GM18505 (cell line): ENCODE measurements at regions not wholly inside any gene's neighbourhood (a gene's known extent, or its start where the extent isn't known, plus 50 kb on each side); places are given as distances from the start of the nearest gene placed in this dataset.
"Not testable (repeated sequence)": the region's sequence is repeated elsewhere in the genome, so short reads cannot be mapped to it uniquely, and the experiment has no call there.

Experiments used
- ATAC-seq: cut with Tn5 transposase; IDR thresholded peaks from one replicate; pipeline ENCODE4 v1.9.1; 2021; ENCODE audit not compliant: unreplicated experiment
- POLR2A ChIP-seq: IDR thresholded peaks from 4 replicates; pipeline ENCODE4 v1.6.1; 2011; ENCODE audit warnings: borderline replicate concordance; ENCODE audit not compliant: insufficient read depth, insufficient read length; ENCODE audit errors: extremely low read depth

DNA sequence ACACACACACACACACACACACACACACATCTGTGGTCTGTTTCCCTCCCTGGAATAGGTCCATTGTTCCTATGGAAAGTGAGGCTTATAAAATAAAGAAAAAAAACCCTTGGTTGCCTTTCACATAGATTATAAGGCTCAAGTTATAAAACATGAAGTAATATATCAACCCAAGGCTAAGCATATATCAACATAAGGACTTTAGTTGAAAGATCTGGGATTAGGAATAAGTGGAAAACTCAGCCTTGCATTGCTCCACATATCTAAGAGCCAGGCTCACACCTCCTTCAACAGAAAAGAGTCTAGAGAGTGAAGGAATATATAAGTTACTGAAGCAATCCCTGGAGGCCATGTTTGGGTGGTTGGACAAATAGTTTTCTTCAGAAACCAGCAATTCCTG lies 235.0 kb downstream of the SUCLG1 start:
- no peak for ATAC-seq

DNA sequence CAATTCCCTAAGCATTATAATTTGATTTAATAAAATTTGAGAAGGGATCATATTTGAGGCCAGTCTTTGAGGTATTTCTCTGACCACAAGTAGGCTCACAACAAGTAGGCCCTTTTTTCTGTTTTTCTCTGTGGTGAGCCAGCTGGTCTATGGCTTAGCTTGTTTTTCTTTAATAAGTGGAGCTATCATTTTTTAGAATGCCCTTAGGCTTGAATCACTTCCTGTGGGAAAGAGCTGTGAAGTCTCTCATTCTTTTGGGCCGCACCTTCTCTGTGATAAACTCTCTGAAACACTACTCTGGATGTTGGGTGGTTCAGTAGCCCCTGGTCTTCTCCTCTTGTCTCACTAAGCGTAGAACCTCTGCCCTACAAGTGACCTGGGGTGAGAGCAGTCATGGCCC lies 235.9 kb downstream of the SUCLG1 start:
- ATAC-seq = no peak
- TF ChIP-seq POLR2A = no peak

More for the DNA sequence above, 235.0 kb downstream of the SUCLG1 start:
- TF ChIP-seq POLR2A = no peak

DNA sequence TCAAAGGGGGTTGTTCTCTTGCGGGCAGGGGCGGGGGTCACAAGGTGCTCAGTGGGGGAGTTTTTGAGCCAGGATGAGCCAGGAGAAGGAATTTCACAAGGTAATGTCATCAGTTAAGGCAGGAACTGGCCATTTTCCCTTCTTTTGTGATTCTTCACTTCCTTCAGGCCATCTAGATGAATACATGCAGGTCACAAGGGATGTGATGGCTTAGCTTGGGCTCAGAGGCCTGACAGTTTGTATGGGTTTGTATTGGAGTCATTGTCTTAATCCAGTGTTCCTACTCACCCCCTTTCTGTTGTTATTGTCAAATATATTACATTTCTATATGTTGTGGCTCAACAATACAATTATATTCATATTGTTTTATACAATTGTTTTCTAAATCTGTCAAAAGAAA lies 238.0 kb downstream of the SUCLG1 start:
- ATAC-seq = not testable (repeated sequence)

DNA sequence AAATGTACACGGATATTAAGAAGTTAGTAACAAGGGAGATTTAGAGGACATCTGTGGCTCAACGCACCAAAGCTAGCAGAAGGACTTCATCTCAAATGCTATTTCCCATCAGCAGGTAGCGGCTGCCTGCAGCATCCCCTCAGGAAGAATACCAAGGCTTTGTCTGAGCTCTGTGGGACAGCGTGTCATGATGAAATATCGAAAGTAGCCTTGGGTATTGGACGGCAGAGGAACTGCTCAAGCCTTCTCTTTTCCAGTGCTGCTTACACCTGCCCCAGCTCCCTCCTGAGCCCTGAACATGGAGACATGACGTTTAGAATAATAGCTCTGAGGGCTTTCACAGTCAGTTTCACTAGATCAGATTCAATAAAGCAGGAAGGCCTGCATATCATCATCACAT lies 241.6 kb downstream of the SUCLG1 start:
- no peak for TF ChIP-seq POLR2A
- no peak for ATAC-seq

DNA sequence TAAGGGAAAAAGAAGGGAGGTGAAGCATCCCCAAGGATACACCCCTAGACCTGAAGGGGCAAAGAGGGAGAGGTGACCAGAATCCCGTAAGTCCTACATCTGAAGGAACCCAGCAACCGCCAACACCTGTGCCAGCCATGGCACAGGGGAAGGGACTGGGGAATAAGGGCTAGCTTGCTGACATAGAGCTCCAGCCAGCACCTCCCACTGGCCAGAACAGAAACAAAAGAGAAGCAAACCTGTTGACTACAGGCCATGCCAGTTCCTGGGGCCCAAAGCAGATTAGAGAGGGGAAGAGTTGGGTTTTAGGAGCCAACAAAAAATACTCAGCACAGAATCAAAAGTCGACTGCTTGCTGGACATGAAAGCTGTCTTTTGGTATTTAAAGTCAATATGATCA lies 244.6 kb downstream of the SUCLG1 start:
- no peak for ATAC-seq

DNA sequence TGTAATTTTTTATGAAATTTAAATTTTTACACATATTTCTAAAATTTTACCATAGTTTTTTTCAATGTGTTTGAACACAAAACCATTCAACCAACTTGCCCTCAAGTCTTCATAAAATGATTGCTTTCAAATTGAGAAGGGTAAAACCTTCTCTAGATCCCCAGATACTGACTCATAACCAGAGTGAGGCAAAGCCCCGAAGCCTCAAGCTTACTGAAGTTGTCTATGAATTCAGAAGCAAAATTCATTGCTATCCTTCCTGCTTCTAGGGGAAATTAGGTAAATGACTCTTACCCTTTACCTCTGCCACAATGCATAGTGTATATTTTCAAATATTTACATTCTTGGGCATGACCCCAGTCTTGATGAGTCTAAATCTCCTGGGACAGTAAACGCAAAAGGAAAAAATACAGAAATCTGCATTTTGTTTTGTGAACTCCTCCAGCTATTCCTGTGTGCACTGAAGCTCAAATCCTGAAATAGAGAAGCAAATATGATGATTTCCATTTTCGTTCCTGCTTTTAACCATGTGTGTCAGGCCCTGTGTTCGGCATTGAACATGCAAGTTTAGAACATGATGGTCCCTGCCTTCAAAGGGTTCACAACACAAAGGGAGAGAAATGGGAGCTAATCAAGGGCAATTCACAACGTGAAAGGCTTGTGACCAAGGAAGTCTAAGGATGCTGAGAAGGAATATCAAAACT lies 246.3 kb downstream of the SUCLG1 start:
- peak; percentile 90 for ATAC-seq

More for the DNA sequence above, 244.6 kb downstream of the SUCLG1 start:
- TF ChIP-seq POLR2A = no peak

DNA sequence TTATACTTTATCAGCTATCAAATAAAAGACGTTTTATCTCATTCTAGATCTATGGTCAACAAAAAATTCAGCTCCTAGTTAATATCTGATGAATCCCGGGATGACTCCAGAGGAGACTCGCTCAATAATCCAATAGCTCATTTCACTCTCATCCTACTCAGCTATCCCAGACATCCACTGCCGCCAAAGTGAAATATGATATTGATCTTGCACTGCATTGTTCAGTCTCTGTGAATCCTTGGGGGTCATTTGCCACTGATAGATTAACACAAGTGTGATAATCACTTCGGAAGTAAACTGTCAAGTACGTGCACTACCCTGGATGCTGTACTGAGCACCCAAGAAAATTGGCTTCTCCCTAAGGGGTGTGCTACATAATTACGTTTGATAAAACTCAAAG lies 249.1 kb downstream of the SUCLG1 start:
- no peak for TF ChIP-seq POLR2A
- ATAC-seq = no peak

More for the DNA sequence above, 246.3 kb downstream of the SUCLG1 start:
- no peak for TF ChIP-seq POLR2A

DNA sequence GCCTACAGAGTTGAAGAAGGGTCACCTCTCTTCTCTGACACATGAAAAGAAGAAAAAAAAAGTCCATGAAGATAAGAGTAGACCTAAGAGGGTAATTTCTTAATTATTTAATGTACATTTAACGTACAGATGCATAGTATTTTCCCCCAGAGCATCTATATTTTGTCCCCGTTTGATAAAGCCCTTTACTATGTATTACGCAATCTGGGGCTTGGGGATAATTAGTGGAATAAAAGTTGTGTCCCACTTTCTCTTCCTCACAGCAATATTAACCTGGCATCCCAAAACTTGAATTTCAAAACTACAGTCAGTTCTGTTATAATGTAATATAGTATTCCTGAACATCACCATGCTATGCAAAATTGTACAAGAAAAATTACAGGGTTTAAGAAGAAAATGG lies 254.1 kb downstream of the SUCLG1 start:
- TF ChIP-seq POLR2A = no peak
- no peak for ATAC-seq

DNA sequence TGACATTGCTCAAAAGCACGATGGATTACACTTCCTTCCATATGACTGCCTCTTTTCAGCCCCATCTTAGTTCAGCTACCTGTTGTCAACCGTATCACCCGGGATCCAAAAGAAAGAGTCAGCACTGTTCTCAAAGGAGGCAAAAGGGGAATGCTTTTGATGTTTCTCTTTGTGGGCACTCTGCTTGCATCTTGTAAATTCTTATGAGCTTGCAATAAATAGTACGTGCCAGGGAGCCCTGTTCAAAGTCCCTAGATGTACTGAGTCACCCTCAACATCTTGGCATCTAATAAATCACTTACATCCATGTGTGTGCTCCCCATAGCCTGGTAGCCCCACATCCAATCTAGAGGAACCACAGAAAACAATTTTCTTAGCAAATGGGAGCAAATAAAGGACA lies 256.9 kb downstream of the SUCLG1 start:
- ATAC-seq = no peak
- TF ChIP-seq POLR2A = no peak

DNA sequence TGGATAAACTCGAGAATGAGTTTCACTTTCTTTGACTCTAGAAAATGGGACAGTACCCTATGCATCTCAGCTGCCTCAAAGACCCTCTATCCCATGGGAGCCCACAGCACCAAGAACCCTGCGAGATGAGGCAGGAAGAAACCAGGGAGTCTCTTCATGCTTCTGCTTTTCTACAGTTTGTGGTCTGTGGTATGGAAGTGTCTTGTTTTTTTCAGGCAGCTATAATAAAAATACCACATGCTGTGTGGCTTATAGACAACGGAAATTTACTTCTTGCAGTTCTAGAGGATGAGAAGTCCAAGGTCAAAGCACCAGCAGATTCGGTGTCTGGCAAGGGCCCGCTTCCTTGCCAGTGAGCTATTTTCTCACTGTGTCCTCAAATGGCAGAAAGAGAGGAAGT lies 257.9 kb downstream of the SUCLG1 start:
- no peak for TF ChIP-seq POLR2A

DNA sequence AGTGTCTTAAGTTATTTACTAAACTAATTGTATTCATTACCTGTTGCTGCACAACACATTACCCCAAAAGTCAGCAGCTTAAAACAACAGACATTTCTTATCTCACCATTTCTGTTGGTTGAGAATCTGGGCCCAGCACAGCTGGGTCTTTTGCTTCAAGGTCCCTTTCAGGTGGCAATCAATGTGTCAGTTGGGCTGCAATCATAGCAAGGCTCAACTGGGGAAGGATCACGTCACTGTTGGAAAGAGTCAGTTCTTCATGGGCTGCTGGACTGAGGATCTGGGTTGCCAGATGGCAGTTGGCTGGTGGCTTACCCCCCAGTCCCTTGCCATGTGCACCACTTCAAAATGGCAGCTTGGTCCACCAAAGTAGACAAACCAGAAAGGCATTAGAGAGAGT lies 261.2 kb downstream of the SUCLG1 start:
- no peak for TF ChIP-seq POLR2A
- ATAC-seq = no peak

More for the DNA sequence above, 257.9 kb downstream of the SUCLG1 start:
- no peak for ATAC-seq

DNA sequence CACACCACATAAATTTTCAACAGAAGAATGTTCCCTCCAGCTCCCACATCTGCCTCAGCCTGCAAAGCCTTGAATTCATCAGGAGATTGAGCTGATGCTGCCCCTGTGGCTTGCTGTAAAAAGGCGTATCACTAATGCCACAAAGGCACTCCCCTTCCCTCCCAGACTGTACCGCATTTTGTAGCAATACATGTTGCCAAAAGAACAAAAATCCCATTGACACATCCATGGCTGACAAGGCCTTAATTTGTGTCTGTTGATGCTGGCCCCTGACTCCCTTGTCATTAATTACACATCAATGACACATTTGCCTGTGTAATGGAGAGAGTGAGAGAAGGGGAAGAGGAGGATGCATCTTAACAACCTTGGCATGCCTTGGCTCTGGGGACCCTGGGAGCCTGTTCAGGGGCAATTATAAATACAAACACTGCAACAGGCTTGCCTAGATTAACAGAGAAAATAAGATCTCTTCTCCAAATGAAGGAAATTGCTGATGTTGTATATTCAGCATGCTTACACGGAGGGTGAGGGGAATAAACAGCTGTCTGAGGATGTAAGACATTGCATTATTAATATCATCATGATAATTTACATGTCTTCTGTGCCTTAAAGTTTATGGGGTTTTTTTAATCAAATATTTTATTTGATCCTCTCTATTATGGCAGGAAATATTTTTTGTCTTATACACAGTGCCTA lies 264.0 kb downstream of the SUCLG1 start:
- TF ChIP-seq POLR2A = no peak
- ATAC-seq = no peak

DNA sequence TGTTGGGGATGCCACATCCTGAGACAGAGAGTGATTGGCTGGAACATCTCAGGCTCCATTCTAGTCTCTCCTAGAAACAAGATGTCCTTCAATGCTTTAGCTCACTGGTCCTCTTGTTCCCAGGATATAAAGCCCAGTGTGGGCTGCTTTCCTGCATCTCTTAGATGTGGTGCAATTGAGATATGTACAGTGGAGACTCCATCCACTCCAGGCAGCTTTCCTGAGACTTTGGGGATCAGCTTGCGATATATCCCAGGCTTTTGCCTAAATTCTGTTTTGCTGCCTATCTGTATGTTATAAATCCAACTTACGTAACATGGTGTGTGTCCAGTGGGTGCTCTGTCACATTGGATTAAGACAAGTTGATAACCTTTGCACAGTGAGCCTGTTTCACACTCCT lies 264.9 kb downstream of the SUCLG1 start:
- ATAC-seq = no peak
- TF ChIP-seq POLR2A = no peak

DNA sequence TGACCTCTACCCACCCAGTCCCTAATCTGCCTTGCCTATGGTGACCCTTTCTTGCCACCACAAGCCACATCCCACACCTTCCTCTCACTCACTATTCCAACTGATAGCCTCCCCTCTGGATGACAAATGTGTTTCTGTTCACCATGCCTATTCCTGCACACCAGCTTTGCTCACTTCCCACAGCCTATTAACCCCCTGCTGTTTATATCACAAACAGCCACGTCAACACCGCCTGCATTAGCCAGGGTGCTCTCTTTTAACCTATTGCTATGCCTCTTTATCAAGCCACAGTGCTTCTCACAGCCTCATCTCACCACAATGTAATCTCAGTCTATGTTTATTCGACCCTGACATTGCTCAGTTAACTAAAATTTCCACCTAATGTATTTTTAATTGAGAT lies 271.8 kb downstream of the SUCLG1 start:
- no peak for TF ChIP-seq POLR2A
- no peak for ATAC-seq

DNA sequence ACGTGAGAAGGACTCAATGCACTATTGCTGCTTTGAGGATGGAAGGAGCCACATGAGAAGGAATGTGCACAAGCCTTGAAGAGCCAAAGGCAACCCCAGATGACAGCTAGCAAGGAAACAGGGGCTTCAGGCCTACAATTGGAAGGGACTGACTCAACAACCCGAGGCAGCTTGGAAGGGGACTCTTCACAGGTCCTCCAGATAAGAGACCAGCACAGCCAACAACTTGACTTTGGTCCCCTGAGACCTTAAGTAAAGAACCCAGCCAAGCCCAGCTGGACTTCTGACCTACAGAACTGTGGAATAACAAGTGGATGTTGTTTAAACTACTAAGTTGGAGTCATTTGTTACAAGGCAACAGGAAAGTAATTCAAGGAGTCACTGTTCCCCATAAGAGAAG lies 277.2 kb downstream of the SUCLG1 start:
- no peak for ATAC-seq
- TF ChIP-seq POLR2A = no peak

DNA sequence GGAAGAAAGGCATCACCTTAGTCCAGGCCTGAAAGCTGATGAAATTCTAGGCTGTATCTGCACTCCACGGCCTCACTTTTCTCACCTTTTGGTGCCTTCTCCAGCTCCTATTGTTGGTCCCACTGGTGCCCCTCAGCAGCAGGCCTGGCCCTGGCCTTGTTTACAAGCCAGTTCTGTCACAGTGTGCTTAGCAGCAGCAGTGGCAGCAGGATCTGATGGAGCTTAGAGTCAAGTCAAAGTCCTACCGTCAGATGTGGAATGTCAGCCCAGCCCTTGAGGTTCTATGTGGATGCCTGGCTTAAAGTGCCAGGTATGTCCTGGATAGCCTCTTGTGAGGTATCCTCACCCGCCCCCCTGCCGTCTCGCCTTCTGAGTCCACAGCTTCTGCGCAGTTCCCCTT lies 281.3 kb downstream of the SUCLG1 start:
- no peak for ATAC-seq
- TF ChIP-seq POLR2A = no peak
